H1 (cell line): ENCODE measurements at regions not wholly inside any gene's neighbourhood (a gene's known extent, or its start where the extent isn't known, plus 50 kb on each side); places are given as distances from the start of the nearest gene placed in this dataset.

ENCODE experiments used
- CTCF ChIA-PET: fragments of 300-600 bp; sonication (Branson Sonifier 250); formaldehyde crosslinking; loops from one replicate; lab custom pipeline; 2021; ENCODE audit not compliant: partially characterized antibody; lab: Charles Lee
- POLR2A ChIA-PET: fragments of 300-600 bp; sonication (Branson Sonifier 250); formaldehyde crosslinking; loops from one replicate; lab custom pipeline; 2021; ENCODE audit warnings: inconsistent platforms; ENCODE audit not compliant: partially characterized antibody; lab: Charles Lee
- DNase-seq, 2 experiments: peaks; one replicate each; pipeline versions ENCODE4 v3.0.0 to v3.0.0-alpha.2; 2010 to 2022; ENCODE audit warnings: low spot score in 2 of 2, low read depth in 1 of 2, mixed read lengths in 1 of 2
- FAIRE-seq: peaks from 2 replicates; lab custom pipeline; 2011; peaks lifted over from hg19 to GRCh38; lab: Jason Lieb, UNC
- H2AFZ ChIP-seq: 2 replicates; pipeline ENCODE4 v1.8.1; 2012; ENCODE audit warnings: low read length, inconsistent platforms
- H2AK5ac ChIP-seq: 2 replicates; pipeline ENCODE4 v1.6.1; 2013; ENCODE audit warnings: low read depth, low read length
- H2BK120ac ChIP-seq: replicated peaks from 2 replicates; pipeline ENCODE3; 2013; ENCODE audit warnings: low read depth, low read length, inconsistent platforms
- H2BK12ac ChIP-seq: 2 replicates; pipeline ENCODE4 v1.6.1; 2013; ENCODE audit warnings: low read depth, low read length
- H2BK15ac ChIP-seq: 2 replicates; pipeline ENCODE4 v1.6.1; 2013; ENCODE audit warnings: low read length
- H2BK20ac ChIP-seq: 2 replicates; pipeline ENCODE4 v1.6.1; 2013; ENCODE audit warnings: low read length
- H2BK5ac ChIP-seq: 2 replicates; pipeline ENCODE4 v1.6.1; 2013; ENCODE audit warnings: low read depth, low read length
- H3K14ac ChIP-seq: 2 replicates; pipeline ENCODE4 v1.6.1; 2013; ENCODE audit warnings: inconsistent platforms; ENCODE audit not compliant: insufficient read length
- H3K18ac ChIP-seq: 2 replicates; pipeline ENCODE4 v1.6.1; 2013; ENCODE audit warnings: low read length; ENCODE audit errors: extremely low read depth
- H3K23ac ChIP-seq: 2 replicates; pipeline ENCODE4 v1.6.1; 2013; ENCODE audit warnings: inconsistent platforms; ENCODE audit not compliant: insufficient read length
- H3K23me2 ChIP-seq: 2 replicates; pipeline ENCODE4 v1.6.1; 2013; ENCODE audit warnings: low read depth, low read length
- H3K27ac ChIP-seq: 2 replicates; pipeline ENCODE4 v1.6.1; 2011; ENCODE audit warnings: low read depth, low read length, inconsistent platforms
- H3K27me3 ChIP-seq, 4 experiments: replicated peaks in 1 of 4; 1 replicate in 1 of 4; 2 replicates in 3 of 4; pipeline versions ENCODE4 v1.6.1 to v1.8.1; 2011 to 2013; ENCODE audit warnings: low read length in 3 of 4, mild to moderate bottlenecking in 3 of 4, inconsistent platforms in 2 of 4, mixed read lengths in 2 of 4, moderate library complexity in 1 of 4; ENCODE audit not compliant: control insufficient read depth in 3 of 4, insufficient read depth in 3 of 4; ENCODE audit errors: extremely low read depth in 1 of 4
- H3K36me3 ChIP-seq, 4 experiments: 2 replicates each; pipeline versions ENCODE4 v1.6.1 to v1.8.1; 2011 to 2013; ENCODE audit warnings: mild to moderate bottlenecking in 4 of 4, low read length in 3 of 4, moderate library complexity in 2 of 4, control low read depth in 1 of 4, inconsistent platforms in 1 of 4; ENCODE audit not compliant: insufficient read depth in 4 of 4, control insufficient read depth in 2 of 4
- H3K4ac ChIP-seq: replicated peaks from 2 replicates; pipeline ENCODE3; 2013; ENCODE audit warnings: low read length, low read depth, mixed read lengths, inconsistent platforms; ENCODE audit not compliant: insufficient read length
- H3K4me1 ChIP-seq, 4 experiments: replicated peaks in 1 of 4; 1 replicate in 1 of 4; 2 replicates in 3 of 4; pipeline versions ENCODE4 v1.6.1 to v1.8.1; 2011 to 2013; ENCODE audit warnings: low read length in 3 of 4, inconsistent platforms in 2 of 4, mixed read lengths in 1 of 4; ENCODE audit not compliant: insufficient read depth in 4 of 4, control insufficient read depth in 3 of 4
- H3K4me2 ChIP-seq, 2 experiments: 2 replicates each; pipeline versions ENCODE4 v1.6.1 to v1.8.1; 2011 to 2013; ENCODE audit warnings: low read depth in 2 of 2, low read length in 2 of 2, control low read depth in 1 of 2, inconsistent platforms in 1 of 2, mild to moderate bottlenecking in 1 of 2; ENCODE audit not compliant: insufficient read depth in 1 of 2
- H3K4me3 ChIP-seq, 4 experiments: fragments of 200-600, 300-600 bp in 1 of 4; sonication (generic), shearing (Covaris generic), sonication (Bioruptor Twin) in 1 of 4; 2 replicates each; pipeline versions ENCODE4 v1.5.1 to v1.8.1; 2011 to 2016; ENCODE audit warnings: low read length in 4 of 4, low read depth in 3 of 4, control low read depth in 2 of 4, inconsistent platforms in 2 of 4, mild to moderate bottlenecking in 2 of 4, mixed read lengths in 1 of 4, moderate library complexity in 1 of 4; ENCODE audit not compliant: insufficient read depth in 2 of 4; ENCODE audit errors: extremely low read depth in 1 of 4
- H3K56ac ChIP-seq: replicated peaks from 2 replicates; pipeline ENCODE3; 2013; ENCODE audit warnings: low read depth, mild to moderate bottlenecking, mixed read lengths, low read length, inconsistent platforms; ENCODE audit not compliant: insufficient read length
- H3K79me1 ChIP-seq: 2 replicates; pipeline ENCODE4 v1.6.1; 2013; ENCODE audit warnings: low read depth, low read length, control low read depth
- H3K79me2 ChIP-seq, 2 experiments: 2 replicates each; pipeline versions ENCODE4 v1.6.1 to v1.8.1; 2012 to 2013; ENCODE audit warnings: low read length in 2 of 2, mild to moderate bottlenecking in 2 of 2, inconsistent platforms in 1 of 2; ENCODE audit not compliant: insufficient read depth in 2 of 2, control insufficient read depth in 1 of 2
- H3K9ac ChIP-seq, 4 experiments: replicated peaks in 1 of 4; 1 replicate in 1 of 4; 2 replicates in 3 of 4; pipeline versions ENCODE4 v1.6.1 to v1.8.1; 2011 to 2013; ENCODE audit warnings: low read depth in 3 of 4, low read length in 3 of 4, control low read depth in 2 of 4, mild to moderate bottlenecking in 2 of 4, moderate library complexity in 2 of 4, inconsistent platforms in 1 of 4; ENCODE audit errors: extremely low read depth in 1 of 4
- H3K9me3 ChIP-seq, 2 experiments: 2 replicates each; pipeline versions ENCODE4 v1.6.1 to v1.8.1; 2012 to 2013; ENCODE audit warnings: mild to moderate bottlenecking in 2 of 2, moderate library complexity in 2 of 2, control low read depth in 1 of 2, inconsistent platforms in 1 of 2, low read depth in 1 of 2, low read length in 1 of 2, mixed read lengths in 1 of 2; ENCODE audit not compliant: insufficient read depth in 2 of 2
- H4K20me1 ChIP-seq, 2 experiments: replicated peaks in 1 of 2; 2 replicates each; pipeline versions ENCODE3 to v1.8.1; 2011 to 2013; ENCODE audit warnings: inconsistent platforms in 2 of 2, low read length in 2 of 2, mild to moderate bottlenecking in 1 of 2; ENCODE audit not compliant: insufficient read depth in 2 of 2, control insufficient read depth in 1 of 2
- H4K5ac ChIP-seq: 2 replicates; pipeline ENCODE4 v1.6.1; 2013; ENCODE audit warnings: low read length, low read depth, mixed read lengths, inconsistent platforms; ENCODE audit not compliant: insufficient read length
- H4K8ac ChIP-seq: 2 replicates; pipeline ENCODE4 v1.8.0; 2013; ENCODE audit warnings: mild to moderate bottlenecking, moderate library complexity, low read length, inconsistent platforms; ENCODE audit not compliant: insufficient read depth; ENCODE audit errors: extremely low read depth
- H4K91ac ChIP-seq: replicated peaks from 2 replicates; pipeline ENCODE3; 2013; ENCODE audit warnings: low read length, mixed read lengths, inconsistent platforms; ENCODE audit not compliant: insufficient read length
- CHD1 ChIP-seq: IDR thresholded peaks from 2 replicates; pipeline ENCODE4 v1.6.1; 2012; ENCODE audit warnings: low read depth, low read length, improper control_type of control experiment
- KDM4A ChIP-seq: IDR thresholded peaks from one replicate; pipeline ENCODE4 v1.7.1; 2012; ENCODE audit warnings: low read depth, mild to moderate bottlenecking, moderate library complexity, low read length, inconsistent platforms; ENCODE audit not compliant: severe bottlenecking
- SP2 ChIP-seq: IDR thresholded peaks from 2 replicates; pipeline ENCODE4 v1.6.1; 2012; ENCODE audit warnings: mild to moderate bottlenecking, low read length, inconsistent platforms
- TBP ChIP-seq: IDR thresholded peaks from 2 replicates; pipeline ENCODE4 v1.6.1; 2011; ENCODE audit warnings: low read depth, low read length, improper control_type of control experiment
- YY1 ChIP-seq: IDR thresholded peaks from 2 replicates; pipeline ENCODE4 v1.6.1; 2011; ENCODE audit warnings: low read depth, mild to moderate bottlenecking, low read length
- WGBS, 2 experiments: shearing (Covaris generic) in 1 of 2; methylation state at CpG; one replicate each; pipeline versions ENCODE4 v1.1.6 to v1.1.7; 2013 to 2015; ENCODE audit warnings: low lambda C conversion rate in 2 of 2, mixed read lengths in 2 of 2, inconsistent platforms in 1 of 2, low coverage in 1 of 2, missing lambda C conversion rate in 1 of 2; ENCODE audit not compliant: insufficient replicate concordance in 2 of 2, insufficient coverage in 1 of 2, insufficient read length in 1 of 2; ENCODE audit errors: extremely low coverage in 1 of 2, missing lambda C conversion rate in 1 of 2; 5-methylcytosine and 5-hydroxymethylcytosine counted together

- H3K79me2 ChIP-seq: no peaks in the 10 kb centered on the region
- TF ChIP-seq CHD1 (no peak), TBP (no peak), YY1 (no peak), SP2 (no peak), KDM4A (no peak)
- TF ChIP-seq, all 59 proteins: peak for 0
- no peaks in the 10 kb centered on the region for H3K79me1 ChIP-seq
- H3K4ac ChIP-seq: no peak overlapping the region
- no peak overlapping the region for H3K56ac ChIP-seq
- FAIRE-seq (no peak), DNase-seq (no peak)
- no peak overlapping the region for H2BK20ac ChIP-seq
- no peaks in the 10 kb centered on the region for H4K20me1 ChIP-seq
- no peak overlapping the region for H4K8ac ChIP-seq
- POLR2A ChIA-PET: no interaction called here
- H2AK5ac ChIP-seq: no peak overlapping the region
- no peak overlapping the region for H3K23ac ChIP-seq
- H2BK5ac ChIP-seq: no peak overlapping the region
- no peaks in the 10 kb centered on the region for H3K9me3 ChIP-seq
- 88% methylated on average over 3 of the region's 3 CpGs; no CpG with 5 or more reads in 1 of the 2 experiments for WGBS, 2 experiments
- no peak overlapping the region for H3K14ac ChIP-seq
- no peak overlapping the region for H4K91ac ChIP-seq
- no peak overlapping the region for H3K9ac ChIP-seq
- H4K5ac ChIP-seq: no peak overlapping the region
- H3K27ac ChIP-seq: no peak overlapping the region
- no peak overlapping the region for H2BK15ac ChIP-seq
- no peak overlapping the region for H2BK120ac ChIP-seq
- no peaks in the 10 kb centered on the region for H3K27me3 ChIP-seq
- no peak overlapping the region for H3K18ac ChIP-seq
- H2BK12ac ChIP-seq: no peak overlapping the region
- no peaks in the 10 kb centered on the region for H3K36me3 ChIP-seq
- no peak overlapping the region for H3K4me3 ChIP-seq
- H3K23me2 ChIP-seq: no peaks in the 10 kb centered on the region
- H3K4me2 ChIP-seq: no peak overlapping the region
- H3K4me1 ChIP-seq: no peaks in the 10 kb centered on the region
- no peak overlapping the region for H2AFZ ChIP-seq
- CTCF ChIA-PET: interaction anchor here (2.6 kb wide), 1 partner anchor 9 kb away, joined by 6 read pairs; no protein-coding TSS in a partner anchor
These were observed 68.1 kb downstream of the MTERF1 start for GRCh38 chr7:91812388-91812787.
